HCT116 (cell line): ENCODE measurements at regions not wholly inside any gene's neighbourhood (a gene's known extent, or its start where the extent isn't known, plus 50 kb on each side); places are given as distances from the start of the nearest gene placed in this dataset.

Experiments
- ATAC-seq: fragments of 200-7000 bp; cut with Tn5 transposase; 2 replicates; pipeline ENCODE4 v1.9.1; 2020; ENCODE audit warnings: mild to moderate bottlenecking, moderate library complexity
- BruUV-seq: library from RNA; stranded (reverse); fragments of 400-500 nt; replicated peaks from 2 replicates; lab custom pipeline; 2021; lab: Mats Ljungman, UMichigan
- CTCF ChIA-PET: fragments of 300-600 bp; sonication (Branson Sonifier 250); formaldehyde crosslinking; loops from one replicate; lab custom pipeline; 2021; ENCODE audit warnings: antibody characterized with exemption; lab: Charles Lee
- POLR2A ChIA-PET: fragments of 300-600, 350-600 bp; sonication (Branson Sonifier 250); formaldehyde crosslinking; loops from one replicate; lab custom pipeline; 2021; ENCODE audit warnings: antibody characterized with exemption; lab: Charles Lee
- RAD21 ChIA-PET, 2 experiments: fragments of 300-600 bp; sonication (Branson Sonifier 250); formaldehyde crosslinking; loops; one replicate each; lab custom pipeline; 2023; ENCODE audit warnings: low total read pairs in 2 of 2; ENCODE audit not compliant: uncharacterized antibody in 2 of 2, unreplicated experiment in 2 of 2, low non-redundant PET in 1 of 2; lab: Charles Lee
- DNase-seq: peaks from one replicate; pipeline ENCODE4 v3.0.0-alpha.2; 2010; ENCODE audit warnings: low read depth, low spot score
- H2AFZ ChIP-seq: fragments of 200-600 bp; shearing (Covaris generic), sonication (generic); 2 replicates; pipeline ENCODE4 v1.6.1; 2017; ENCODE audit warnings: low read depth, mixed run types, mixed read lengths, antibody characterized with exemption, low read length; ENCODE audit not compliant: poor library complexity, severe bottlenecking
- H3K27ac ChIP-seq: 2 replicates; pipeline ENCODE4 v1.5.1; 2012; ENCODE audit warnings: low read depth, low read length
- H3K27me3 ChIP-seq: fragments of 200-600 bp; sonication (generic); 2 replicates; pipeline ENCODE4 v1.6.1; 2016; ENCODE audit warnings: mixed run types, low read length, mixed read lengths; ENCODE audit not compliant: insufficient read depth
- H3K36me3 ChIP-seq, 2 experiments: fragments of 200-500 bp in 1 of 2; fragments of 200-600 bp in 1 of 2; sonication (Bioruptor generic) in 1 of 2; sonication (generic) in 1 of 2; 2 replicates each; pipeline versions ENCODE4 v1.5.1 to v1.6.1; 2014 to 2016; ENCODE audit warnings: low read length in 2 of 2, inconsistent platforms in 1 of 2, mixed read lengths in 1 of 2, mixed run types in 1 of 2; ENCODE audit not compliant: insufficient read depth in 2 of 2, control insufficient read depth in 1 of 2
- H3K4me1 ChIP-seq, 2 experiments: fragments of 200-600 bp in 1 of 2; sonication (generic) in 1 of 2; 2 replicates each; pipeline versions ENCODE4 v1.5.1 to v1.6.1; 2012 to 2017; ENCODE audit warnings: low read length in 2 of 2, inconsistent platforms in 1 of 2, mild to moderate bottlenecking in 1 of 2, mixed read lengths in 1 of 2, mixed run types in 1 of 2, moderate library complexity in 1 of 2; ENCODE audit not compliant: insufficient read depth in 2 of 2, control insufficient read depth in 1 of 2
- H3K4me2 ChIP-seq: fragments of 200-600 bp; sonication (generic); 2 replicates; pipeline ENCODE4 v1.6.1; 2017; ENCODE audit warnings: mixed run types, low read length, mixed read lengths
- H3K4me3 ChIP-seq, 2 experiments: fragments of 200-600 bp in 1 of 2; sonication (generic) in 1 of 2; replicated peaks in 1 of 2; 2 replicates each; pipeline ENCODE4 v1.5.1; 2011 to 2016; ENCODE audit warnings: low read length in 2 of 2, control low read depth in 1 of 2, low read depth in 1 of 2, mild to moderate bottlenecking in 1 of 2, mixed read lengths in 1 of 2, mixed run types in 1 of 2
- H3K79me2 ChIP-seq: fragments of 200-600 bp; sonication (generic); 2 replicates; pipeline ENCODE4 v1.6.1; 2017; ENCODE audit warnings: mild to moderate bottlenecking, mixed run types, low read length, moderate library complexity, mixed read lengths; ENCODE audit not compliant: insufficient read depth
- H3K9ac ChIP-seq: fragments of 200-600 bp; sonication (generic); 2 replicates; pipeline ENCODE4 v1.6.1; 2016; ENCODE audit warnings: low read length, mixed read lengths
- H3K9me2 ChIP-seq: fragments of 200-600 bp; sonication (generic), shearing (Covaris generic); 2 replicates; pipeline ENCODE4 v1.6.1; 2017; ENCODE audit warnings: mixed run types, mild to moderate bottlenecking, moderate library complexity; ENCODE audit not compliant: insufficient read depth
- H3K9me3 ChIP-seq, 2 experiments: fragments of 200-500 bp in 1 of 2; fragments of 200-600 bp in 1 of 2; sonication (Bioruptor generic) in 1 of 2; sonication (generic) in 1 of 2; 2 replicates each; pipeline ENCODE4 v1.6.1; 2014 to 2017; ENCODE audit warnings: low read length in 2 of 2, mixed read lengths in 2 of 2, inconsistent platforms in 1 of 2, low read depth in 1 of 2, mild to moderate bottlenecking in 1 of 2, mixed run types in 1 of 2, moderate library complexity in 1 of 2; ENCODE audit not compliant: control insufficient read depth in 1 of 2, insufficient read depth in 1 of 2
- H4K20me1 ChIP-seq: fragments of 200-600 bp; sonication (generic), shearing (Covaris generic); 2 replicates; pipeline ENCODE4 v1.6.1; 2017; ENCODE audit warnings: mixed run types, mild to moderate bottlenecking, moderate library complexity; ENCODE audit not compliant: insufficient read depth
- ATF3 ChIP-seq: IDR thresholded peaks from 2 replicates; pipeline ENCODE4 v1.6.1; 2012
- CTCF ChIP-seq, 3 experiments: fragments of 200-600 bp in 1 of 3; sonication (generic) in 1 of 3; IDR thresholded peaks in 2 of 3; conservative IDR thresholded peaks in 1 of 3; 2 replicates each; pipeline ENCODE4 v1.5.1; 2012 to 2017; ENCODE audit warnings: low read depth in 2 of 3, low read length in 2 of 3, antibody characterized with exemption in 1 of 3, borderline replicate concordance in 1 of 3, control low read depth in 1 of 3, mild to moderate bottlenecking in 1 of 3, mixed read lengths in 1 of 3, mixed run types in 1 of 3, moderate library complexity in 1 of 3; ENCODE audit not compliant: insufficient read depth in 1 of 3
- EGR1 ChIP-seq: IDR thresholded peaks from 2 replicates; pipeline ENCODE4 v1.6.1; 2012; ENCODE audit warnings: low read depth
- EZH2 ChIP-seq: fragments of 200-600 bp; sonication (generic); IDR thresholded peaks from 2 replicates; pipeline ENCODE4 v1.6.1; 2017; ENCODE audit warnings: antibody characterized with exemption, mixed run types
- EZH2phosphoT487 ChIP-seq: fragments of 200-600 bp; IDR thresholded peaks from 2 replicates; pipeline ENCODE4 v1.6.1; 2018; ENCODE audit warnings: antibody characterized with exemption, borderline replicate concordance
- FOSL1 ChIP-seq: IDR thresholded peaks from 2 replicates; pipeline ENCODE4 v1.6.1; 2012; ENCODE audit warnings: low read depth
- JUND ChIP-seq: IDR thresholded peaks from 2 replicates; pipeline ENCODE4 v1.6.1; 2012
- MAX ChIP-seq: IDR thresholded peaks from 2 replicates; pipeline ENCODE4 v1.6.1; 2012
- RAD21 ChIP-seq: IDR thresholded peaks from 2 replicates; pipeline ENCODE4 v1.6.1; 2012; ENCODE audit warnings: low read depth, mild to moderate bottlenecking
- REST ChIP-seq: IDR thresholded peaks from 2 replicates; pipeline ENCODE4 v1.6.1; 2012; ENCODE audit warnings: low read depth
- SIN3A ChIP-seq: IDR thresholded peaks from 2 replicates; pipeline ENCODE4 v1.6.1; 2012; ENCODE audit warnings: low read depth
- SP1 ChIP-seq: IDR thresholded peaks from 2 replicates; pipeline ENCODE4 v1.6.1; 2012; ENCODE audit warnings: low read depth
- SRF ChIP-seq: IDR thresholded peaks from 2 replicates; pipeline ENCODE4 v1.6.1; 2012; ENCODE audit warnings: low read depth
- YY1 ChIP-seq: IDR thresholded peaks from 2 replicates; pipeline ENCODE4 v1.6.1; 2011; ENCODE audit warnings: low read length, low read depth, moderate library complexity, mild to moderate bottlenecking; ENCODE audit not compliant: insufficient replicate concordance; ENCODE audit errors: extremely low read depth
- ZBTB33 ChIP-seq: IDR thresholded peaks from 2 replicates; pipeline ENCODE4 v1.6.1; 2011; ENCODE audit warnings: mild to moderate bottlenecking, low read length, moderate library complexity; ENCODE audit not compliant: insufficient replicate concordance; ENCODE audit errors: extremely low read depth
- ZNF274 ChIP-seq: fragments of 200-500 bp; sonication (Bioruptor generic); IDR thresholded peaks from 2 replicates; pipeline ENCODE4 v1.6.1; 2014; ENCODE audit warnings: mild to moderate bottlenecking, low read depth, low read length, inconsistent platforms
- intact Hi-C: fragments of 100-400 bp; cut with micrococcal nuclease; formaldehyde crosslinking; loops from 2 replicates; pipeline ENCODE4 v1.10.0; 2022

- Histone ChIP-seq H3K4me2 (no peak overlapping the region), H3K79me2 (no peaks in the 10 kb centered on the region), H3K27ac (no peak overlapping the region), H3K36me3 (no peaks in the 10 kb centered on the region), H2AFZ (no peak overlapping the region), H3K9me2 (no peaks in the 10 kb centered on the region), H3K4me3 (no peak overlapping the region), H3K27me3 (no peaks in the 10 kb centered on the region), H3K9ac (no peak overlapping the region), H3K9me3 (no peaks in the 10 kb centered on the region), H4K20me1 (no peaks in the 10 kb centered on the region), H3K4me1 (no peaks in the 10 kb centered on the region)
- POLR2A ChIA-PET: no interaction called here
- CTCF ChIA-PET: no interaction called here
- BruUV-seq: no TSS peak
- TF ChIP-seq MAX (no peak), YY1 (no peak), SRF (no peak), SIN3A (no peak), REST (no peak), ZBTB33 (no peak), SP1 (no peak), EZH2 (no peak), CTCF (IDR thresholded peaks at IDR 0.05 in 2 of 3, conservative IDR thresholded peaks at IDR 0.05 in 1 of 3; ENCODE audit: borderline replicate concordance in 1 of 3, insufficient read depth in 1 of 3, low read depth in 2 of 3, low read length in 2 of 3) (no peak), EGR1 (no peak), EZH2phosphoT487 (no peak), ATF3 (no peak), RAD21 (no peak), ZNF274 (no peak), FOSL1 (no peak), JUND (no peak)
- intact Hi-C loops: no loop called here
- DNase-seq (no peak), ATAC-seq (no peak)
- RAD21 ChIA-PET: no interaction called here
Measured at GRCh38 chr17:13182450-13182849, 164.6 kb upstream of the ELAC2 start.
